NAMALWA (cell line): ENCODE measurements at regions not wholly inside any gene's neighbourhood (a gene's known extent, or its start where the extent isn't known, plus 50 kb on each side); places are given as distances from the start of the nearest gene placed in this dataset.

Experiments
- DNase-seq: peaks from one replicate; pipeline ENCODE4 v3.0.0-alpha.2; 2015; ENCODE audit warnings: low spot score

DNA sequence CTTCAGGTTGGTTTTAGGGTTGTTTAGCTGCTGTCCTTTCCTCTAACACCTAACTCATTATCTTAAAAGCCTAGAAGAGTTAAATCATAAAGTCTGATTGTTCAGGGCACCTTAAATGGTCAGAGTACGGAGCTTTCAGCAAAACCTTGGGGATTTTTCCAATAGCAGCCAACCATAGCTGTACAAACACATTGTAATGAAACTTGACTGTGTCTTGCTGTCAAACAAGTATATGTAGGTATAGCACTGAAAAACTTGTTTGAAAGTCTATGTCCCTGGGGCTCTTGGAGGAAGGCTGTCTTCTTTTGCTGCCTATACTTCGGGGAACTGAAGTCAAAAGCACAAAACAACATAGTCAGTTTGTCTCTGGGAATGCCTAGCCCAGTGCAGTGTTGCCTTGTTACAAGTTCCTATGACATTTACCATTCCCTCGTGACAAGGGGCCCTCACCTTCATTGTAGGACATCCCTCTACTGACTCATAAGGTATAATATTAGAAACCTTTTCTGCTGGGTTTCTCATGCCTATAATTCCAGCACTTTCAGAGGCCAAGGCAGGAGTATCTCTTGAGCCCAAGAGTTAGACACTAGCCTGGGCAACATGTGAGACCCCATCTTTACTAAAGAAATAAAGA is 474.5 kb upstream of the NBEA start:
- DNase-seq, result no peak

- no peak for DNase-seq
Observed at GRCh38 chr13:34469196-34469986, 472.7 kb upstream of the NBEA start.

DNA sequence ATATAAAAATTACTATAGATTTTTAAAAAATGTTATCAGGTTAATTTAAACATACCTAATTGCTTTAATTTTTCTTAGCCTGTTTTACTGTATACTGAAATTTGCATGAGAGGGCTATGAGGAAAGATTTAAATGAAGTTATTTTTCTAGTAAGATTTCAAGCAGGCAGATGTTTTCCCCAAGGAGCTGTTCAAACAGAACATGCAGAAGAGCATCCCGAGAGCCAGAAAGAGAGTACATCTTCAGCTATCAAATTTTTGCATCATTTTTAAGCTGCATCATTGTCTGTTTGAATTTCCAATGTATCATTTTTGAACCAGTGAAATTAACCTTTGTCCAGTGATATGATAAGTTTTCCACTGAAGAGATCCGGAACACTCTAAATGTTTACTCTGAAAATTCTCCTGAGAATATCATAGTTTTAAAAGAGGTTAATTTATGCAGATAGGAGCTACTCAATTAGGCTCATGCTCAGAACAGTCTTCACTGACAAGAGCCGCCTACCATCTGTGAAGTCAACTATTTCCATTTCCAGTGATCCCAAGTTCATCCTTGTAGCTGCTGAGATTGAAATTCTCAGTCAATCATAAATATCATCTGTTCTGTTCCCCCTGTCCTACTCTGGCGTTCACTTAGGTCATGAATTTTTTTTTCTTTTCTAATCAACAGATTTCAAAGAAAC is 467.7 kb upstream of the NBEA start:
- no peak for DNase-seq

DNA sequence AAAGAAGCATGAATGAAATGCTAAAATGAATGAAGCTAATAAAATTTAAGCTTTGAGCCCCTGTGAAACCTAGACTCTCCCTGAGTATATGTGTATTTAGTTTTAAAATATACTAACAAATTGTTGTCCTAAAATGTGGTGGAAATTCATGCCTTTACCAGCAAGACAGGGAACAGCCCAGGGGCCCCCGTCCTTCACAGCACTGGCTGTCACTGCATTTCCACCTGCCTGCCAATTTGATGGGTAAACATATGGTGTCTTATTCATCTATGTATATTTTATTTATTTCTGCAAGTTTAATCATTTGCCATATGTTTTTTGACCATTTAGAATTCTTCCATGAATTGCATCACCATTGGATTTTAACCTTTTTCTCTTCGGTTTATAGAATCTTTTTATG is 463.7 kb upstream of the NBEA start:
- DNase-seq, result no peak

DNA sequence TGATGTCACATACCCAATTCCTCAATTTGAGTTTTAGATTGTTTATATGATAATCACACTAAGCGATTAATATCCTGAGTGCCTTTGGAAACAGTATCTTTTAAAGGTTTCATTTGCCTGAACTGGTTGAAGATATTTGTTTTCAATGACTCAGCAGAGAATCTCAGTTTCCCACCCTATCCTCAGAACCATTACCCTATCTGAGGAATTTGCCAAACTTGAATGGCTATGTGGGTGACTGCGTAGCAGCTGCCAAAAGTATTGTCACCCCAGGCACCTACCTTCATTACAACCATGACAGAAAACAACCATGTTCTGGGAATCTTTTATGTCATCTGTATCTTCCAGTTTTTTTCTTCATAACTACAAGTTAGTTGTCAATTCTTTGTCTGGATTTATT is 440.1 kb upstream of the NBEA start:
- DNase-seq, result no peak

DNA sequence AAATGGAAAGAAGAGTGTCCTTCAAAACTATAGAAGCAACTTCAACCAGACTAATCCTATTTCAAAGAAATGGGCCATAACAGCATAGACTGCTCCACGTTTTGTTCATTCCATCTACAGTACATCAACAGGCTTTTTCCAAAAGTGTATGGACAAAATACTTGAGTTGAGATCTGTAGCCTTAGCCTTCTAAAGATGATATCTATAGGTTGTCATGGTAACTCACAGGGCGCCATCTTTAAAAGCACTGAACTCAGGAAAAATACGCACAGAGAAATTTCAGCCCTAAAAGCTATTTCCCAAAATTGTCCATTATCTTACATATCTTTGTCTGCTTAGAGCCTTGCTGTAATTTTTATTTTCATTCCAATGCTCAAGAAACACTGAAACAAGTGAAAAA is 439.4 kb upstream of the NBEA start:
- no peak for DNase-seq

GRCh38 chr13:34506796-34507195 is 435.3 kb upstream of the NBEA start:
- no peak for DNase-seq

DNA sequence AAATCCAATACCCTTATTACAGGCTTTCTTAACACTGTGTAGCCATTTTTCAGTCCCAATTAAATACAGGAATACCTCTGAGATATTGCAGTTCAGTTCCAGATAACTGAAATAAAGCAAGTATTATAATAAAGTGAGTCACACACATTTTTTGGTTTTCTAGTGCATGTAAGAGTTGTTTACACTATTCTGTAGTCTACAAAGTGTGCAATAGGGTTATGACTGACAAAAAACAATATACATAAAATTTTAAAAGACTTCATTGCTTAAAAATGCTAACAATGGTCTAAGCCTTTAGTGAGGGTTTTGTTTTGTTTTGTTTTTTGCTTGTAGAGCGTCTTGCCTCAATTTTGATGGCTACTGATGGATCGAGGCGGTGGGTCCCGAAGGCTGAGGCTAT is 434.4 kb upstream of the NBEA start:
- DNase-seq, result no peak

DNA sequence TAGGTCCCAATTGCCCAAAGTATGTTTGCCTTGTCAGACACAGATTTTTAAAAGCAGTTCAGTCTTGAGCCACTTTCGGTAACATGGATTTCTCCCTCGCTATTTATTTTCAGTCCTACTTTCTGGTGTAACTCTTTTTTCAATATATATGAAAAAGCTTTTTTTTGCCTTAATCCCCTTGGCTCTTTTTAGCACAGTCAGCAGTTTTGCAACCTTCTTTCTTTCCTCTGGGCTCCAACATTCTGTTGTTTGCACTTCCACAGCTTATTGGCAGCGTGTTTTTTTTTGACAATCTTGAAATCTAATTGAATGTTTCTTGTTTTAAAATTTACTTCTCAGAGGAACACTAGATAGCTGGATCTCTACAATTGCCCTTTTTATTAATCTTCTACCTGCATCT is 429.3 kb upstream of the NBEA start:
- DNase-seq, result no peak

- no peak for DNase-seq
Observed at GRCh38 chr13:34513526-34513925, 428.5 kb upstream of the NBEA start.

DNA sequence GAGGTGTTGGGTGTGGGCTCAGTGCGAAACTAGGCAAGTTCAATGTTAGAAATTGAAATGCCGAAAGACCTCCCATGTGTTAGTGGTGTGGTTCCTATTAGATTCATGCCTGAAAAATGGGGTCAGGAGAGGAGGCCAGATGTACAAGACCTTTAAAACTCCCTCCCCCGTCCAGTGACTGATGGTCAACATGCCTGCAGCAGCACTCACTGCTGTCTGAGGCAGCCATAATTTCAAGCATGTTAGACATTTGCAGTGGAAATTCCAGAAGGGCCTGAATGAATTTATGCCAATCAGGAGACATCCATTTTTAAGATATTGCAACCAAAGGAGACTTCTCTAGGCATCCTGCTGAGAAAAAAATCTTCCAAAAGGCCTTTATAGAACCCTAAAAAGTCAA is 426.9 kb upstream of the NBEA start:
- DNase-seq, result no peak

DNA sequence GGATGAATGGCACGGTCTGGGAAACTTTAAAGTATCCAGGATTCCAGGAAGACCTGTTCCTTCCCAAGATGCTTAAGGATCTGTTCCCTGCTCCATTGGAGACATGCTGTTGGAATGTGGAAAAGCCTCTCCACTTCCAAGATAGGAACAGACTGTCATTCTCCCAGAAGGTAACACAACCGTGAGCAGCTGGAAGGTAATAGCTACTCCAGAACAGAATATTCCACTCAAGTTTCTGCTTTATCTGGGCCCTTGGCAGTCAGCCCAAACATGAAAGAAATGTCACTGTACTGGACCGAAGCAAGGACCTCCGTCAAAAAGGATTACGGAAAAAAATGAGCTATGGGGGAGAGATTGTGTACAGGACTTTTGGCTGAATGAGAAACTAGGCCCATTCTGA is 420.9 kb upstream of the NBEA start:
- DNase-seq, result no peak

DNA sequence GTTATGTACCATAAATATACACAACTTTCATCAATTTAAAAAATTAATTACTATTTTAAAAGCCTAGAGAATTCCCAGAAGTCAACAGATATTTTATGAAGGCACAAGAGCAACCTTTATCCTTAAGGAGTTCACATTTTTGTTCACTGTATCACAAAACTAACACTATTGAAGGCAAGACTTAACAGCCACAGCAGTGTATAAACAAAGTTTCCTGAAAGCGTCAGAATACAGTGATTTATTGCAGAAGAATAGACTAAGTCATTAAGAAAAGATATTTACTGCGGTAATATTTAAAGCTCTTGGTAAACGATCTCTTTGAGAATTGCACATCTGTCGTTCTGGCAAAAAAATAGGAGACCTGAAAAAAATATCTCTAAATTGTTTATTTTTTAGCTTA is 419.3 kb upstream of the NBEA start:
- DNase-seq, result no peak

DNA sequence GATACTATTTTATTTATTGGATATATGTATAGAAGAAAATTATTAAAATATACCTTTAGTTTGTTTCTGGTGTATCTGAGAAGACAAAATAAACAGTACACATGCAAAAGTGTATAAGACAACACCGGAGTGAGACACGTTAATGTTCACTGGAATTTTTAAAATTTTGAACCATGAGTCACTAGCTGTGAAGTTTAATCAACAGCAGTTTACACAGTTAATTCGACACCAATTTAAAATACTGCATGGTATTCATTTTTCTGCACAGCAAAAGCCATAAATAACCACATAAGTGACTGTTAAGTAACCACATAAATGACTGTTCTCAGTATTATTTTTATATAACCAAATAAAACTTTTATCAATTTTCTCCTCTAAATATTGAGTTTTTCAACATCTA is 418.7 kb upstream of the NBEA start:
- DNase-seq, result no peak

DNA sequence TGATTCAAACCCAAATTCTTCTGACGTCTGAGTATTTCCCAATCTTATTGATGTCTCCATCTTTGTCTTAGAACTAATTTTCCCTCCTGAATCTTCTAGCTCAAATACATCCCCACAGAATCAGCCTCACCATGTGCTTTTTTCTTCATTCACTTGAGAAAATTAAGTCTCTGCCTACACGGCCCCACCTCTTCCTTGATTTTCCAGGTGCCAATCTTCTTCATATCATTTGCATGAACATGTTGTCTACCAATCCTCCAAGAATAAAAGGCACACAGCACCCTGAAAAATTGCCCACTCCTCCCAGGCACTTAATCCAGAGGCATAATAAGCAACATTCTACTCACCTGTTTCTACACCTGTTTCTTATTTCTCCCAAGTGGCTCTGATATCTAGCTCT is 408.1 kb upstream of the NBEA start:
- no peak for DNase-seq

DNA sequence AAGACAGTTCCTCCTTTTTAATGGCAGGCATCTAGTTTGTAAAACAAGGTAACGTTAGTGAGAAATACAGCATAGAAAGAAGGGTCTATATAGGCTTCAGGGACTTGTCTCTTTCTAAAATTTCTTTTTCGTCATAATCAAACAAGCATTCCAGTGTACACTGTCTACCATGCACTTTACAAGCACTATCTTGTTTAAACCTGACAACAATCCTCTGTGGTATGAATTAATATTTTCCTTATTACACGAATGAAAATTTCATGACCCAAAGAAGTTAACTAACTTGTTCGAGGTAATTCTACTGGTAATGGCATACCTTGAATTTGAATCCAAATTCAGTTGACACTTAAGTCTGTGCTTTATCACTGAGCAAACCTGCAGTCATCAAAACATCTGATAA is 399.7 kb upstream of the NBEA start:
- no peak for DNase-seq

- DNase-seq, result no peak
Observed at GRCh38 chr13:34543836-34544235, 398.2 kb upstream of the NBEA start.

DNA sequence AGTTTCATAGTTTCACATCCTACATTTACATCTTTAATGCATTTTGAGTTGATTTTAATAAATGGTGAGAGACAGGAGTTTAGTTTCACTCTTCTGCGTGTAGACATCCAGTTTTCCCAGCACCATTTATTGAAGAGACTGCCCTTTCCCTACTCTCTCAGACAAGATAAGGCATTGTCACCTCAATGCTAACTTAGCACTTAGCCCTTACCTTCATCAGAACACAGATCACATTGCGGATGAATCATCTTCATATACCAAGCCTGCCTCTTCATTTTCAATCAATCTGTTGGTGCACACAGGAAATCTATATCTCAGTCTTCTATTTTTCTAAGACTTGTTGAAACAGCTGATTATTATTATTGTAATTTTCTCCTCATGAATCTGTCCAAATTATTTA is 396.6 kb upstream of the NBEA start:
- DNase-seq, result no peak

GRCh38 chr13:34546344-34547250 is 395.5 kb upstream of the NBEA start:
- no peak for DNase-seq

GRCh38 chr13:34547929-34548328 is 394.1 kb upstream of the NBEA start:
- no peak for DNase-seq

GRCh38 chr13:34553376-34553775 is 388.7 kb upstream of the NBEA start:
- DNase-seq, result no peak

GRCh38 chr13:34555988-34556387 is 386.1 kb upstream of the NBEA start:
- DNase-seq, result no peak
